Endothelial cell (in vitro differentiated cells): ENCODE measurements at regions not wholly inside any gene's neighbourhood (a gene's known extent, or its start where the extent isn't known, plus 50 kb on each side); places are given as distances from the start of the nearest gene placed in this dataset.

ENCODE experiments used
- DNase-seq: peaks from one replicate; pipeline ENCODE4 v3.0.0; 2021; ENCODE audit warnings: low spot score
- H3K27ac Mint-ChIP-seq: one replicate; pipeline ENCODE4 v1.8.0; 2021; ENCODE audit warnings: mixed read lengths, inconsistent platforms; ENCODE audit not compliant: unreplicated experiment
- H3K27me3 Mint-ChIP-seq: one replicate; pipeline ENCODE4 v1.8.0; 2021; ENCODE audit warnings: mild to moderate bottlenecking, moderate library complexity, mixed read lengths, inconsistent platforms; ENCODE audit not compliant: unreplicated experiment
- H3K36me3 Mint-ChIP-seq: one replicate; pipeline ENCODE4 v1.8.0; 2021; ENCODE audit warnings: mild to moderate bottlenecking, low read depth, mixed read lengths, inconsistent platforms; ENCODE audit not compliant: unreplicated experiment
- H3K4me1 Mint-ChIP-seq: one replicate; pipeline ENCODE4 v1.8.0; 2021; ENCODE audit warnings: mild to moderate bottlenecking, mixed read lengths, inconsistent platforms; ENCODE audit not compliant: unreplicated experiment
- H3K4me3 Mint-ChIP-seq: one replicate; pipeline ENCODE4 v1.8.0; 2021; ENCODE audit warnings: mild to moderate bottlenecking, mixed read lengths, inconsistent platforms; ENCODE audit not compliant: unreplicated experiment
- H3K9me3 Mint-ChIP-seq: one replicate; pipeline ENCODE4 v1.8.0; 2021; ENCODE audit warnings: mixed read lengths, inconsistent platforms; ENCODE audit not compliant: unreplicated experiment
- TF ChIP-seq, protein P1 (sequence below): fragments of 200-600 bp; sonication (generic); IDR thresholded peaks from one replicate; pipeline ENCODE4 v1.5.0; 2021; ENCODE audit warnings: antibody characterized with exemption; ENCODE audit not compliant: unreplicated experiment

DNA sequence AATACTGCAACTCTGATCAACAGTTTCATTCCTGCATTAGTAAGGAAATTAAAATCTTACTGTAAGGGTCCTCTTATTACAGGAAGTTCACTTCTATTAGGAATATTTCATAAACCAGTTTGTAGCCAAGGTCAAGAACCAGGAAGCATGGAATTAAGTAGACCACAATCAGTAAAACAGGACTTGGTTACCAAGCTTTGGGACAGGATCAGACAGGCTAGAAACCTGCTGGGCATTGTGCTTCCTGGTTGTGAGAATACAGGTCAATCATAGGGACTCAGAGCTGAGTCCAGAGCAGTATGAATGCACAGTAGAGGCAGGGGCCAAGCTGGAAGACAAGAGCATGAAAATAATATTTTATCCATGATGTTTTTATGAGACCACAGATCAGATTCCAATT, 248.0 kb downstream of the IKZF2 start:
- Mint-ChIP-seq H3K4me1 (peaks cover 6% of the 10 kb centered on the region), H3K27me3 (no peaks in the 10 kb centered on the region), H3K9me3 (no peaks in the 10 kb centered on the region), H3K27ac (no peak overlapping the region), H3K36me3 (no peaks in the 10 kb centered on the region), H3K4me3 (no peak overlapping the region)
- no peak for DNase-seq
- TF ChIP-seq, protein P1, sequence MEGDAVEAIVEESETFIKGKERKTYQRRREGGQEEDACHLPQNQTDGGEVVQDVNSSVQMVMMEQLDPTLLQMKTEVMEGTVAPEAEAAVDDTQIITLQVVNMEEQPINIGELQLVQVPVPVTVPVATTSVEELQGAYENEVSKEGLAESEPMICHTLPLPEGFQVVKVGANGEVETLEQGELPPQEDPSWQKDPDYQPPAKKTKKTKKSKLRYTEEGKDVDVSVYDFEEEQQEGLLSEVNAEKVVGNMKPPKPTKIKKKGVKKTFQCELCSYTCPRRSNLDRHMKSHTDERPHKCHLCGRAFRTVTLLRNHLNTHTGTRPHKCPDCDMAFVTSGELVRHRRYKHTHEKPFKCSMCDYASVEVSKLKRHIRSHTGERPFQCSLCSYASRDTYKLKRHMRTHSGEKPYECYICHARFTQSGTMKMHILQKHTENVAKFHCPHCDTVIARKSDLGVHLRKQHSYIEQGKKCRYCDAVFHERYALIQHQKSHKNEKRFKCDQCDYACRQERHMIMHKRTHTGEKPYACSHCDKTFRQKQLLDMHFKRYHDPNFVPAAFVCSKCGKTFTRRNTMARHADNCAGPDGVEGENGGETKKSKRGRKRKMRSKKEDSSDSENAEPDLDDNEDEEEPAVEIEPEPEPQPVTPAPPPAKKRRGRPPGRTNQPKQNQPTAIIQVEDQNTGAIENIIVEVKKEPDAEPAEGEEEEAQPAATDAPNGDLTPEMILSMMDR = no peak

- Mint-ChIP-seq H3K27ac (no peak overlapping the region), H3K9me3 (no peaks in the 10 kb centered on the region), H3K27me3 (no peaks in the 10 kb centered on the region), H3K4me1 (peaks cover 6% of the 10 kb centered on the region), H3K36me3 (no peaks in the 10 kb centered on the region), H3K4me3 (no peak overlapping the region)
- TF ChIP-seq, protein P1 = no peak
- no peak for DNase-seq
Measured at GRCh38 chr2:212902421-212902820, 249.0 kb downstream of the IKZF2 start.

DNA sequence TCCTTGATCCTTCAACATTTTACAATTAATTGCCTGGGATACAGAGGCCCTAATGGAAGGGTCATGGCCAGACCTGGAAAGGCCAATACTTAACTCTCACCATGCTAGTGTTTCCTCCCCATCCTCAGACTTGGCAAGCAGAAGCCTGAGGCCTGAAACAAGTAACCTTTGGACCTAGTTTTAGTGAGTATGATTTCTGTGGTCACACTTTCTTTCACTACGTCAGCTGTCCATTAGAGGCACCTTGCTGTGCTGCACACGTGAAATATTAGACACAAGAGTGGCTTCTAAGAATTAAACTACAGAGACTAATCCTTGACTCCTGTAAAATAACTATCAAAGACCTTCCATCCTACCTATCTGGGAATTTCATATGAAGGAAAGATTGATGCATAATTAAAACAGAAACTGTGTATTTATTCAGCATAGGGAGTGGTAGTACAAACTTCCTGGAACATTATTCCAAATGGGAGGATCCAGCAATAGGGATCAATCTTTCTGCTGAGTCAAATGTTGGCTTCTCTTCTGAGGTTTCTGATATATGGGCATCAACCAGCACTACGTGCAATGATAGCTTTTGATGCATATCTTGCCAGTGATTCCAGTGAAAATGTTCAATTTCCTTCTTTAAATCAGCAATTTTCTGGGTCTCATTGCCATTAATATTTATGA, 249.7 kb downstream of the IKZF2 start:
- H3K27me3 Mint-ChIP-seq = no peaks in the 10 kb centered on the region
- no peak for DNase-seq
- H3K4me1 Mint-ChIP-seq = peaks cover 6% of the 10 kb centered on the region
- no peak overlapping the region for H3K4me3 Mint-ChIP-seq
- no peaks in the 10 kb centered on the region for H3K36me3 Mint-ChIP-seq
- H3K27ac Mint-ChIP-seq = no peak overlapping the region
- TF ChIP-seq, protein P1 = no peak
- no peaks in the 10 kb centered on the region for H3K9me3 Mint-ChIP-seq

DNA sequence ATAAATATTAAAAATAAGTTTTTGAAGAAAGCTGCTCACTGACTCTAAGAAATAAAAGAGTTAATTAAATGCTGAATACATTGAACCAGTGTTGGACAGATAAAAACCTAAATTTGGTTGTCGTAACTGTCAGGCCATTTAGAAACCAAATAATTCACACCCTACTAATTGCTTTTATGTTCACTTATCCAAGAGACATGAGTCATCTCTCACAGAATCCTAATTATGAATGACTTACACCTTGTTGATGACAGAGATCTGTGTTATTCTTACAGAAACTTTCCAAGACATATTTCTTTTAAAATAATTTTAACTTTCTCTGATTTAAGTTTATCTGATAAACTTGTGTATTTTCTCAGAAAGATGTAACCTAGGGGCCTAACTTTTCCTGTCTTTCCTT, 250.7 kb downstream of the IKZF2 start:
- H3K36me3 Mint-ChIP-seq = no peaks in the 10 kb centered on the region
- no peak overlapping the region for H3K4me3 Mint-ChIP-seq
- no peak overlapping the region for H3K27ac Mint-ChIP-seq
- TF ChIP-seq, protein P1 = no peak
- H3K4me1 Mint-ChIP-seq = no peaks in the 10 kb centered on the region
- H3K9me3 Mint-ChIP-seq = no peaks in the 10 kb centered on the region
- no peaks in the 10 kb centered on the region for H3K27me3 Mint-ChIP-seq
- no peak for DNase-seq

DNA sequence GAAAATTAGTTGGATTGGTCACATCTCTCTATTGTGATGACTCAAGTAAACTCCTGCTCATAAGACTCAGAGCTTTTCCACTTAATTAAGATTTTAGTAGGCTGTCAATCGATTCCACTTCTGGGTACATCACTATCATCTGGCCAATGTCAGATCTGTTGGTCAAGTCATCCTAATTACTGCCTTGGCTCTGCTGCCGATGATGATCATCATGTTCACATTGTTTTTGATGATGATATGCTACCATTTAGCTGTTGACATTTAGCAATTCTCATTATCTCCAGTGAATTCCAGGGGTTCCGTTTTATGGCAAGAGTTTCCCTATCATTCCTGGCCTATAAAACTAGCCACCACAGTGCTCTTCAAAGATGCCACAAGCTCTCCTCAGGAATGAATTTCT, 253.4 kb downstream of the IKZF2 start:
- TF ChIP-seq, protein P1 = no peak
- no peak overlapping the region for H3K27ac Mint-ChIP-seq
- H3K36me3 Mint-ChIP-seq = no peaks in the 10 kb centered on the region
- no peak for DNase-seq
- H3K27me3 Mint-ChIP-seq = no peaks in the 10 kb centered on the region
- H3K4me1 Mint-ChIP-seq = no peaks in the 10 kb centered on the region
- no peaks in the 10 kb centered on the region for H3K9me3 Mint-ChIP-seq
- no peak overlapping the region for H3K4me3 Mint-ChIP-seq
